Activated CD8-positive, alpha-beta memory T cell treated with anti-CD3 and anti-CD28 coated beads for 1 hour (primary cell): ENCODE measurements at regions not wholly inside any gene's neighbourhood (a gene's known extent, or its start where the extent isn't known, plus 50 kb on each side); places are given as distances from the start of the nearest gene placed in this dataset.
"Not testable (repeated sequence)": the region's sequence is repeated elsewhere in the genome, so short reads cannot be mapped to it uniquely, and the experiment has no call there.

Experiments used
- DNase-seq, 2 donors: peaks; one replicate each; pipeline ENCODE4 v3.0.0-alpha.2; 2020; ENCODE audit warnings: low read depth in 1 of 2; ENCODE audit errors: extremely low read depth in 1 of 2

- no peak for DNase-seq
Measured at GRCh38 chr12:90619943-90620342, 335.0 kb downstream of the CCER1 start.

DNA sequence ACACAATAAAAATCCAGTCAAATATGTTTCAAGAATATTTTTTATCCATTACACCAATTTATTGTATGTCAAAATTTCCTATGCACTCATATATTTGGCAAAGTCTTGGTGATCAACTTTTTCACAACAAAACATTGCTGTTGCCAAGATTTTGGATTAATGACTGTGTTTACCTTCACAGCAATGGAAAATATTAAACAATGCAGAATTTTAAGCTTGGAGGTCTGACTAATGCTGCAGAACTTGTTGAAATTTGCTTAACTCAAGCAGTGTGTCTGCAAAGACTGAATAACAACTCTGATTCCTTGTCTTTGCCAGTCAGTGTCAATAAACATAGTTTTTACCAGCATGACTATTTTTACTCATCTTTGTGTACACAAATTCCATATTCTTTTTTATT lies 336.4 kb downstream of the CCER1 start:
- DNase-seq = no peak

DNA sequence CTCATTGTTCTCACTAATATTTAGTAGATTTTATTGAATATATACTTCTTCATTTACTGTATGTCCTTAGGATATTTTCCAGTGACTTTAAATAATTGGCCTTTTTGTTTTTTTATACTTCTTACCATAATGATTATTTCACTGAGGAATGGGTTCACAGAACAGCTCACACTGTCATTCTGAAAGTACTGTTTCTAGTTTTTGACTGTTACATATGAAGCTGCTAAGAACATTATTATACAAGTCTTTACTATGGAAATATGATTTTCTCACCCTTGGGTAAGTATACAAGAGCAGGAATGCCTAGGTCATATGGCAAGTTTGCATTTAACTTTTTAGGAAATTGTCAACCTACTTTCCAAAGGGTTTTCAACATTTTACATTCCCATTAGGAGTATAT lies 343.1 kb downstream of the CCER1 start:
- no peak for DNase-seq

GRCh38 chr12:90611048-90611447 lies 343.9 kb downstream of the CCER1 start:
- DNase-seq = no peak

- no peak for DNase-seq
Measured at GRCh38 chr12:90593596-90594295, 361.2 kb downstream of the CCER1 start.

DNA sequence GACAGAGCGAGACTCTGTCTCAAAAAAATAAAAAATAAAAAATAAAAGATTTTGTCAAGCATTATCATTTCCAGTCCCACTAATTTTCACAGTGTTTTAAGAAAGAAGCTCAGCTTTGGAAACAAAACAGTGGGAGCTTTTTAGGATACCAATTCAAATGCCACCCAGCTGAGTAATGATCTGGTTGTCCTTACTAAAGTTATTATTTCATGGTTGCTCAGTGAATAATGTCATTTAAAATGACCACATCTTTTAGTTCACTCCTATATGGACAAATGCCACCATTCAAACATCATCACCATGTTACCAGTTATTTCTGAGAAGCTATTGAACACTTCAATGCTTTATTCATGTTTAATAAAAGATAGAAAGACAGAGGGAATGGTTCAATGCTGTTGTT lies 365.0 kb downstream of the CCER1 start:
- DNase-seq = no peak

GRCh38 chr12:90585640-90586304 lies 369.2 kb downstream of the CCER1 start:
- DNase-seq = no peak

DNA sequence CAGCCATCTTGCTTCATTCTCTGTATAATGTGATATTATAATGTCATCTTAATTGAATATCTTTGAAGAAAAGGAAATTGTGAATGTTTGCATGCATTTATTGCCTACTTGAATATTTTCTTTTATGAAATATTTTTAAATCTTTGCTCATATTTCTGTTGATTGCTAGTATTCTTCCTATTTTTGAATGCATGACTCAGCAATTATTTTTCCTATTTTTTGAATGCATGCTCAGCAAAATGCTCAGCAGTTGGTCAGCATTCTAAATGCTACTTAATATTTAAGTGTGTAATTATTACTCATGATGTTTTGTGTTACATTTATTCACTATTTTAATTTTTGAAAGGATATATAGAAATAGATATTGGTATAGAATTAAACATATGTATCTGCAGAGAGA lies 378.3 kb downstream of the CCER1 start:
- DNase-seq = no peak

- no peak for DNase-seq
Measured at GRCh38 chr12:90575995-90576394, 379.0 kb downstream of the CCER1 start.

DNA sequence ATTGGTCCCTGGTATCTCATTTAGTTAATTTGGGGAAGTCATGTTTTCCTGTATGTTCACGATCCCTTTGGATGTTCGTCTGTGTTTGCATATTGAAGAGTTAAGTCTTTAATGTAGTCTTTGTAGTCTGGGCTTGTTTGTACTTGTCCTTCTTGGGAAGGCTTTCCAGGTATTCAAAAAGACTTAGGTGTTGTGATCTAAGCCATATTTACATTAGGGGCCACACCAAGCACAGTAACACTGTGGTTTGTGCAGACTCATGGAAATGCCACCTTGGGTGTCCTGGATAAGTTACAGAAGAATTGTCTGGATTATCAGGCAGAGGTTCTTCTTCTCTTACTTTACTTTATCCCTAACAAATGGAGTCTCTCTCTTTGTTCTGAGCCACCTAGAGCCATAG lies 380.3 kb downstream of the CCER1 start:
- no peak for DNase-seq

DNA sequence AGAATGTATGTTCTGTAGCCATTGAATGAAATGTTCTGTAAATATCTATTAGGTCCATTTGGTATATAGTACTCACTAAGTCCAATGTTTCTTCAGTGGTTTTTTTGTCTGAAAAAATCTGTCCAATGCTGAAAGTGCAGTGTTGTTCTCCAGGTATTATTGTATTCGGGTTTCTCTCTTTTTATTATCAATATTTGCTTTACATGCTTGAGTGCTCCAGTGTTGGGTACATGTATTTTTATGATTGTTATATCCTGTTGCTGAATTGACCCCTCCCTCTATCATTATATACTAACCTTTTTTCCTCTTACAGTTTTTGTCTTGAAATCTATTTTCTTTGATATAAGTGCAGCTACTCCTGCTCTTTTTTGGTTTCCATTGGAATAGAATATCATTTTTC lies 382.2 kb downstream of the CCER1 start:
- DNase-seq = no peak

DNA sequence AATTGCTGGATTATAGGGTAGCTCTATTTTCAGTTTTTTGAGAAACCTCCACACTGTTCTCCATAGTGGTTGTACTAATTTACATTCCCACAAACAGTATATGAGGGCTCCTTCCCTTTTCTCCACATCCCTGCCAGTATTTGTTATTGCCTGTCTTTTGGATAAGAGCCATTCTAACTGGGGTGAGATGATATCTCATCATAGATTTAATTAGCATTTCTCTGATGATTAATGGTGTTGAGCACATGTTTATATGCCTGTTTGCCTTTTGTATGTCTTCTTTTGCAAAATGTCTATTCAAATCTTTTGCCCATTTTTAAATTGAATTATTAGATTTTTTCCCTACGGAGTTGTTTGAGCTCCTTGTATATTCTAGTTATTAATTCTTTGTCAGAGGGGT lies 385.3 kb downstream of the CCER1 start:
- no peak for DNase-seq

GRCh38 chr12:90562671-90563070 lies 392.3 kb downstream of the CCER1 start:
- DNase-seq = no peak

DNA sequence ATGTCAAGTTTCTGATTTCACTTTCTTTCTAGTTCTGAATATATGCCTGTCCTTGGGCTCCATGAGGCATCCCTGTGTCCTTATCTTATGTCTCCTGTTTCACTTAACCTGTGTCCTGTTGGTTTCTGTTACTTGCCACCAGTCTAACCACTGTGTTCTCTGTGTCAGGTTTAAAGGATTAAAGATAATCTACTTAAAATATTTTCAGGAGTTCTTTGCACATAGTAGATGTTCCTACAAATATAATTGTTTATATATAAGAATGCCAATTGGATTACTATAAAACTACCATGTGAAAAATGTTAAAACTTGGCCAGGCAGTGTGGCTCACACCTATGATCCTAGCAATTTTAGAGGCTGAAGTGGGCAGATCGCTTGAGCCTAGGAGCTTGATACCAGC lies 406.4 kb downstream of the CCER1 start:
- DNase-seq = no peak

GRCh38 chr12:90546511-90546910 lies 408.5 kb downstream of the CCER1 start:
- DNase-seq = no peak

DNA sequence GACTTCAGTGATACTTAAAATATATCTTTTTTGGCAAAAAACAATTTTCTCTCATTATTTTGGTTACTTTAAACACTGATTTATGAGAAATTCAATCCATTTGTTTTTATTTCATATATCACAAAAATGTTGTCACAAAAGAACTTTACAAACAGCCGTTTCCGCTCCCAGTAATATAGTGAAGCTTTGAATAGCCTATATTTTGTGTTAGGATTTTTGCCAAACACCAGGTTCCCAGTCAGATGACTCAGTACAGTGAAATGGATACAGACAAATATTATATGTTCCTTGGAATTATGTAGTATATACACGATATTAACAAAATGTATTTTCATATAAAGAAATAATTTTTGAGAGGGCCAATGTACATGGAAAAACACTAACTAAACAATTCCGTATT lies 411.1 kb downstream of the CCER1 start:
- no peak for DNase-seq

DNA sequence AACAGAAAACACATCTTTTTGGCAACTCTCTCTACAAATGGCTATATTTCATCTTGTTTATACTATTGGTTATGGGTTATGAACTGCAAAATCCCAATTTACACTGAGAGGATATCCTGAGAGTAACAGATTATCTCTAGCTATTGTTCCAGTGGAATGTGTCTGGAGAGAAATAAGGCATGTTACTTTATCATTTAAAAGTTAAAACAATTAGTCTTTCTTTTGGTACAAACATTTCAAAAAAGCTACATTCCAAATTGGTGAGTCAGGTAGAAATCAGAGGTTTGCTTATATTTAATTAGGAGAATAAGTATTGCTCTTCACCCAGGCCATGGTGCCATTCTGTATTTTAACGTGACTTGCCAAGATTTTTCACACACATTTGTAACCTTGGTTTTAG lies 411.6 kb downstream of the CCER1 start:
- DNase-seq = no peak

GRCh38 chr12:90542852-90543251 lies 412.1 kb downstream of the CCER1 start:
- DNase-seq = not testable (repeated sequence)

GRCh38 chr12:90533828-90534227 lies 421.1 kb downstream of the CCER1 start:
- DNase-seq = not testable (repeated sequence)

DNA sequence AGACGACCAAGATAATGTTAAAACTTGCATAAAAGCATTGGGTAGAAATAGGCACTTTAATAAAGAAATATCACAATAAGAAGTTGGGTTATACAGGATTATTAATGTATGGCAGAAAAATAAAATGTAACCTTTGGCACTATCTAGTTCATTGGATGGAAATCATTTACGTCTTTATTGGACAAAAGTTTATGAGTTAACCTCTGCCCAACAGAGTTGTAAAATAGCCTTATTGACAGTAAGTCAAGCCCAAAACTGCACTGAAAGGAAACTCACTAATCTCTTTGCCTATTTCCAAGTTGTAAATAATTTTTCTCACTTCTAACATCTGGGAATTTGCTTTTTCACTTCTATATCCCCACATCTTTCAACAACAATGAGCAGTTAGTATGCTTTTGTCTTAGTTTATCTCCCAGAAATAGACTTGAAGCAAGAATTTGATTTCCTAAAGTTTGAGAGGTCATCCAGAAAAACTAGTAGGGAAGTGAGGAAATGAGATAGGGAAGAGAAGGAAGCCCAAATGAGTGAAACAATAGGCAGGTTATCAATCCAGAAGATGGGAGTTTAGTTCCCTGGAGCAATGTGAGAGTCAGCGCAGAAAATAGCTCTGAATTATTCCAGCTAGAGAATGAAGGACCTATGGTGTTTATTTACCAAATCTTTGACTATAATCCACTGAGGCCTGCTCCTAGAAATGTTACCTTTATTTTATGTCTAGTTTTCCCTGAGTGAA lies 434.8 kb downstream of the CCER1 start:
- DNase-seq = no peak

GRCh38 chr12:90519285-90519684 lies 435.7 kb downstream of the CCER1 start:
- DNase-seq = no peak
